ENCODE measurements at regions not wholly inside any gene's neighbourhood (a gene's known extent, or its start where the extent isn't known, plus 50 kb on each side); places are given as distances from the start of the nearest gene placed in this dataset.

GRCh38 chr14:38045461-38045860, 162.2 kb upstream of the SSTR1 start:
- no peak overlapping the region for H3K27ac ChIP-seq (ENCODE audit: extremely low read depth, low read depth, low read length)
- H3K9me3 ChIP-seq (ENCODE audit: control insufficient read depth, insufficient read depth, low read depth, low read length): no peaks in the 10 kb centered on the region
- H3K4me1 ChIP-seq (ENCODE audit: control insufficient read depth, insufficient read depth, low read length): no peaks in the 10 kb centered on the region
- no peaks in the 10 kb centered on the region for H3K36me3 ChIP-seq (ENCODE audit: control insufficient read depth in 2 of 2, insufficient read depth in 1 of 2, low read length in 2 of 2)
- ChIA-PET POLR2A (no interaction called here), CTCF (no interaction called here)
- no peak overlapping the region for H3K4me3 ChIP-seq (ENCODE audit: low read depth, low read length)
- TF ChIP-seq ZNF391 (tag by site-specific recombination; IDR thresholded peaks at IDR 0.05; ENCODE audit: borderline replicate concordance, low read depth): no peak
- no peak for TF ChIP-seq ZNF768 (tag by site-specific recombination; IDR thresholded peaks at IDR 0.05)

DNA sequence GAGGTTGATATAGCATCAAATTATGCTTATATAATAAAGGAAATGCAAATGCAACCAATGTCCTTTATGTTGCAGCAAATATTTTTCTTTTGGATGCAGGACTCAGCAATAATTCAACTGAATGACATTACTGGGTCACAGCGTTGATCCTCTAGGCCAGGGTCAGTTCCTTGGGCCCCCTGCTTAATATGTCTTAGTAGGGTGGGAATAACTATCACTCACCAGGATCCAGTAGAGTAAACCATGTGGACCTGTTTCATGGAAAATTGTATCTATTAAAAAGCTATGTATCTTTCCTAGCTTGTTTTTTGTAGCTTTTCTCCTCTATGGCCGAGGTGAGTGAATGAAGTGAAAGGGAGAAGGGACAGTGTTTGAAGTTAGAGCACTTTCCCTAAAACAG, 161.5 kb upstream of the SSTR1 start:
- no peaks in the 10 kb centered on the region for H3K4me1 ChIP-seq (ENCODE audit: control insufficient read depth, insufficient read depth, low read length)
- no peak overlapping the region for H3K4me3 ChIP-seq (ENCODE audit: low read depth, low read length)
- no peaks in the 10 kb centered on the region for H3K36me3 ChIP-seq (ENCODE audit: control insufficient read depth in 2 of 2, insufficient read depth in 1 of 2, low read length in 2 of 2)
- CTCF ChIA-PET: no interaction called here
- no peak for TF ChIP-seq ZBTB17 (tag by site-specific recombination; IDR thresholded peaks at IDR 0.05)
- no peak for TF ChIP-seq ZBTB11 (tag by site-specific recombination; conservative IDR thresholded peaks at IDR 0.05; ENCODE audit: low read depth)
- no peak for TF ChIP-seq ZNF670 (tag by site-specific recombination; IDR thresholded peaks at IDR 0.05; ENCODE audit: low read depth)
- no peak for TF ChIP-seq ZNF132 (tag by site-specific recombination; IDR thresholded peaks at IDR 0.05; ENCODE audit: borderline replicate concordance)
- TF ChIP-seq KLF1 (tag by site-specific recombination; IDR thresholded peaks at IDR 0.05): no peak
- no peak for TF ChIP-seq GFI1B (tag by site-specific recombination; IDR thresholded peaks at IDR 0.05)
- no peak for TF ChIP-seq ZNF426 (tag by site-specific recombination; IDR thresholded peaks at IDR 0.05)
- H3K27ac ChIP-seq (ENCODE audit: extremely low read depth, low read depth, low read length): no peak overlapping the region
- POLR2A ChIA-PET: no interaction called here
- H3K9me3 ChIP-seq (ENCODE audit: control insufficient read depth, insufficient read depth, low read depth, low read length): no peaks in the 10 kb centered on the region

DNA sequence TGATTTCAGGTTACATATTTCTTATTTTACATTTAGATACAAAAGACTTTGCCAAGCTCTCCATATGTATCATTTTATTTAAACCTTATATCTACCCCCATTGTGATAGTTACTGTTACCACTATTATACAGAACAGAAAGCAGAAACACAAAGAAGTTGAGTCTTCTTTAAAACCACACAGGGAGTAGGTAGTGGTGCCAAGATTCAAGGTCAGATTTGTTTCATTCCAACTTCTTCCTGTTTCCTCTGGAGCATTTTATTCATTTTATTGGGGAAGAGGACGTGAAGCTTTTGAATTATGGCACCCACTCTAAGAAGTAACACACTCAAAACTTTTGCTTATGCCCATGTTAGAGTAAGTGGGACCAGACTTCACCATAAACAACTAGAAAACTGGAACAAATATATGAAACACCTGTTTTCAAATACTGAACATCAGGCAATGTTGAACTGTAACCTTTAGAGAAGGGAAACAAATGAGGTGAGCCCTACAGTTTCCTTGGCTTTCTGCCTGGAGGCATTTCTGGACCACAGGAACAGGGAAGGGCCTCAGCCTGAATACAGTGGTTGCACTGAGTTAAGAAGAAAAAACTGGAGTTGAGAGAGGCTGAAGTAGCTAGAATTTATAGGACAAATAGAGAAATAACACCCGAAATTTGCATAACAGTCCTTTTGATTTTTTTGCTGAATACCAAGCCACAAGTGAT, 160.4 kb upstream of the SSTR1 start:
- H3K9me3 ChIP-seq (ENCODE audit: control insufficient read depth, insufficient read depth, low read depth, low read length): no peaks in the 10 kb centered on the region
- POLR2A ChIA-PET: no interaction called here
- no peaks in the 10 kb centered on the region for H3K36me3 ChIP-seq (ENCODE audit: control insufficient read depth in 2 of 2, insufficient read depth in 1 of 2, low read length in 2 of 2)
- H3K4me1 ChIP-seq (ENCODE audit: control insufficient read depth, insufficient read depth, low read length): no peaks in the 10 kb centered on the region
- H3K27ac ChIP-seq (ENCODE audit: extremely low read depth, low read depth, low read length): no peak overlapping the region
- CTCF ChIA-PET: no interaction called here
- H3K4me3 ChIP-seq (ENCODE audit: low read depth, low read length): no peak overlapping the region
- TF ChIP-seq BCL11A (tag by site-specific recombination; IDR thresholded peaks at IDR 0.05; ENCODE audit: low read depth) (no peak), ZNF664 (tag by site-specific recombination; IDR thresholded peaks at IDR 0.05) (no peak), ZNF366 (tag by site-specific recombination; conservative IDR thresholded peaks at IDR 0.05) (no peak), ZBTB48 (tag by site-specific recombination; IDR thresholded peaks at IDR 0.05) (no peak), ZNF202 (tag by site-specific recombination; IDR thresholded peaks at IDR 0.05; ENCODE audit: borderline replicate concordance) (no peak), ZNF549 (tag by site-specific recombination; IDR thresholded peaks at IDR 0.05) (no peak), ZNF660 (tag by site-specific recombination; IDR thresholded peaks at IDR 0.05) (no peak), ATF2 (tag by site-specific recombination; IDR thresholded peaks at IDR 0.05; ENCODE audit: low read depth) (no peak), ZSCAN5A (tag by site-specific recombination; IDR thresholded peaks at IDR 0.05) (no peak), ZNF610 (tag by site-specific recombination; IDR thresholded peaks at IDR 0.05; ENCODE audit: borderline replicate concordance) (no peak), BCL11B (tag by site-specific recombination; IDR thresholded peaks at IDR 0.05; ENCODE audit: low read depth) (no peak)
- TF ChIP-seq, protein P1, sequence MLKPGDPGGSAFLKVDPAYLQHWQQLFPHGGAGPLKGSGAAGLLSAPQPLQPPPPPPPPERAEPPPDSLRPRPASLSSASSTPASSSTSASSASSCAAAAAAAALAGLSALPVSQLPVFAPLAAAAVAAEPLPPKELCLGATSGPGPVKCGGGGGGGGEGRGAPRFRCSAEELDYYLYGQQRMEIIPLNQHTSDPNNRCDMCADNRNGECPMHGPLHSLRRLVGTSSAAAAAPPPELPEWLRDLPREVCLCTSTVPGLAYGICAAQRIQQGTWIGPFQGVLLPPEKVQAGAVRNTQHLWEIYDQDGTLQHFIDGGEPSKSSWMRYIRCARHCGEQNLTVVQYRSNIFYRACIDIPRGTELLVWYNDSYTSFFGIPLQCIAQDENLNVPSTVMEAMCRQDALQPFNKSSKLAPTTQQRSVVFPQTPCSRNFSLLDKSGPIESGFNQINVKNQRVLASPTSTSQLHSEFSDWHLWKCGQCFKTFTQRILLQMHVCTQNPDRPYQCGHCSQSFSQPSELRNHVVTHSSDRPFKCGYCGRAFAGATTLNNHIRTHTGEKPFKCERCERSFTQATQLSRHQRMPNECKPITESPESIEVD (tag by site-specific recombination; IDR thresholded peaks at IDR 0.05): no peak
- TF ChIP-seq, protein P2, sequence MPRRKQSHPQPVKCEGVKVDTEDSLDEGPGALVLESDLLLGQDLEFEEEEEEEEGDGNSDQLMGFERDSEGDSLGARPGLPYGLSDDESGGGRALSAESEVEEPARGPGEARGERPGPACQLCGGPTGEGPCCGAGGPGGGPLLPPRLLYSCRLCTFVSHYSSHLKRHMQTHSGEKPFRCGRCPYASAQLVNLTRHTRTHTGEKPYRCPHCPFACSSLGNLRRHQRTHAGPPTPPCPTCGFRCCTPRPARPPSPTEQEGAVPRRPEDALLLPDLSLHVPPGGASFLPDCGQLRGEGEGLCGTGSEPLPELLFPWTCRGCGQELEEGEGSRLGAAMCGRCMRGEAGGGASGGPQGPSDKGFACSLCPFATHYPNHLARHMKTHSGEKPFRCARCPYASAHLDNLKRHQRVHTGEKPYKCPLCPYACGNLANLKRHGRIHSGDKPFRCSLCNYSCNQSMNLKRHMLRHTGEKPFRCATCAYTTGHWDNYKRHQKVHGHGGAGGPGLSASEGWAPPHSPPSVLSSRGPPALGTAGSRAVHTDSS (tag by site-specific recombination; IDR thresholded peaks at IDR 0.05): no peak
